ENCODE measurements at regions not wholly inside any gene's neighbourhood (a gene's known extent, or its start where the extent isn't known, plus 50 kb on each side); places are given as distances from the start of the nearest gene placed in this dataset.

- no peak for ATAC-seq
- 47% methylated on average over 3 of the region's 3 CpGs for WGBS (ENCODE audit: insufficient coverage, low coverage, low lambda C conversion rate, missing lambda C conversion rate)
- H3K4me3 ChIP-seq = no peak overlapping the region
- no peaks in the 10 kb centered on the region for H3K4me1 ChIP-seq
- intact Hi-C loops (cut with DNase I) = no loop called here
- H3K27me3 ChIP-seq = no peaks in the 10 kb centered on the region
- H3K9me3 ChIP-seq = no peaks in the 10 kb centered on the region
- H3K36me3 ChIP-seq = no peaks in the 10 kb centered on the region
- TF ChIP-seq POLR2A (IDR thresholded peaks at IDR 0.05) = no peak
- TF ChIP-seq, protein P1, sequence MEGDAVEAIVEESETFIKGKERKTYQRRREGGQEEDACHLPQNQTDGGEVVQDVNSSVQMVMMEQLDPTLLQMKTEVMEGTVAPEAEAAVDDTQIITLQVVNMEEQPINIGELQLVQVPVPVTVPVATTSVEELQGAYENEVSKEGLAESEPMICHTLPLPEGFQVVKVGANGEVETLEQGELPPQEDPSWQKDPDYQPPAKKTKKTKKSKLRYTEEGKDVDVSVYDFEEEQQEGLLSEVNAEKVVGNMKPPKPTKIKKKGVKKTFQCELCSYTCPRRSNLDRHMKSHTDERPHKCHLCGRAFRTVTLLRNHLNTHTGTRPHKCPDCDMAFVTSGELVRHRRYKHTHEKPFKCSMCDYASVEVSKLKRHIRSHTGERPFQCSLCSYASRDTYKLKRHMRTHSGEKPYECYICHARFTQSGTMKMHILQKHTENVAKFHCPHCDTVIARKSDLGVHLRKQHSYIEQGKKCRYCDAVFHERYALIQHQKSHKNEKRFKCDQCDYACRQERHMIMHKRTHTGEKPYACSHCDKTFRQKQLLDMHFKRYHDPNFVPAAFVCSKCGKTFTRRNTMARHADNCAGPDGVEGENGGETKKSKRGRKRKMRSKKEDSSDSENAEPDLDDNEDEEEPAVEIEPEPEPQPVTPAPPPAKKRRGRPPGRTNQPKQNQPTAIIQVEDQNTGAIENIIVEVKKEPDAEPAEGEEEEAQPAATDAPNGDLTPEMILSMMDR (IDR thresholded peaks at IDR 0.05) = no peak
- DNase-seq = no peak
- no peak overlapping the region for H3K27ac ChIP-seq
Observed at GRCh38 chr5:4150067-4150466, 554.4 kb downstream of the IRX1 start.

- no peaks in the 10 kb centered on the region for H3K36me3 ChIP-seq
- H3K27ac ChIP-seq = no peak overlapping the region
- DNase-seq (no peak), ATAC-seq (no peak)
- H3K4me1 ChIP-seq = no peaks in the 10 kb centered on the region
- H3K27me3 ChIP-seq = no peaks in the 10 kb centered on the region
- WGBS (ENCODE audit: insufficient coverage, low coverage, low lambda C conversion rate, missing lambda C conversion rate) = 27% methylated on average over 1 of the region's 1 CpG
- no peak for TF ChIP-seq POLR2A (IDR thresholded peaks at IDR 0.05)
- TF ChIP-seq, protein P1 (IDR thresholded peaks at IDR 0.05) = no peak
- intact Hi-C loops (cut with DNase I) = no loop called here
- H3K4me3 ChIP-seq = no peak overlapping the region
- no peaks in the 10 kb centered on the region for H3K9me3 ChIP-seq
Observed at GRCh38 chr5:4156153-4156552, 560.5 kb downstream of the IRX1 start.

DNA sequence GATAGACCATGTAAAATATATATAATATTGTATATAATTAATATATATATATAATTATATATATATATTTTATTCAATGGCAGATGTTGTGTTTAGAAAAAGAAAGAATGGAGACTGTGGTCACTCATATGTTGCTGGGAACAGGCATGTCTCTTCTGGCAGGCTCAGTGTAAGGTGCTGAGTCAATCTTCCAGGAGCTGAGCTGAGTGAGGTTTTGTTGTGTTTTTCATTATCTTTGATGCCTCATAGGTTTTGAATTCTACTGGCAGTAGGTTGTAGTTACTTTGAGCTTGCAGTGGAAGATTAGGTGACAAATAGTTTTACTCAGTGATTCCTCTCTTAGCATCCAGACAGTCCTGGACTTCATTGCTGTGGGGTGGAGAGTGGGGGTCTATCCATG is 561.3 kb downstream of the IRX1 start:
- H3K36me3 ChIP-seq = no peaks in the 10 kb centered on the region
- no peaks in the 10 kb centered on the region for H3K4me1 ChIP-seq
- ATAC-seq (no peak), DNase-seq (no peak)
- intact Hi-C loops (cut with DNase I) = no loop called here
- H3K27ac ChIP-seq = no peak overlapping the region
- no peak overlapping the region for H3K4me3 ChIP-seq
- no peaks in the 10 kb centered on the region for H3K9me3 ChIP-seq
- no peak for TF ChIP-seq POLR2A (IDR thresholded peaks at IDR 0.05)
- TF ChIP-seq, protein P1 (IDR thresholded peaks at IDR 0.05) = no peak
- H3K27me3 ChIP-seq = no peaks in the 10 kb centered on the region

DNA sequence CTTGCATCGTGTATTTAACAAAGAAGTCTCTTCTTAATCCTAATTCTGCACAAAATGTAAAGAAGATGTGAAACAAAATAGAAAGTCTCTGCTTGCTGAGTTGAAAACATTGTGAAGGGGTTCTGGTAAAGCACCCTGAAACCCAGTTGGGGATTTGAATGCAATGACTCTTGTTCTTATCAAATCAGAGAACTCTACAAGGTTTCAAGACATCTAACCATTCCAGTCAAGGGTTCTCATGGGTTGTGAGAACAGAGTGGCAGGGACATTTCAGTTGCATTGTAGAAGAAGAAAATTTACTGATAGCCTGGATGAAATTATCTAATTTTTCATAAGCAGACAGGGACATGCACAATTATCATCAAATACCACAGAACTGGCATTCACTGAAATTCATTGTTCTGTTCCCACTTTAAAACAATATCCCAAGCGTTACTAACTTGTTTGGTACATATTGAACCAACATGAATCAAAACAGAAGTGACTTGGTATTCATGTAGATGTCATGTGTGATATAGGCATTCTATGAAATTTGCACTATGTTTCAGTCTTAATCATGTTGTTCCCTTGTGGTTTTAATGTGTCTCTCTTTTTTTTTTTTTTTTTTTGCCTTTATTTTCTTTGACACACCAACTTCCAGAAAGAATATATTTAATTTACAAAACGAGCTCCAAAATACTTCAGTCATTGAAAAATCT is 563.3 kb downstream of the IRX1 start:
- DNase-seq (no peak), ATAC-seq (no peak)
- no peak overlapping the region for H3K4me3 ChIP-seq
- no peak overlapping the region for H3K27ac ChIP-seq
- H3K36me3 ChIP-seq = no peaks in the 10 kb centered on the region
- no peaks in the 10 kb centered on the region for H3K4me1 ChIP-seq
- H3K27me3 ChIP-seq = no peaks in the 10 kb centered on the region
- WGBS (ENCODE audit: insufficient coverage, low coverage, low lambda C conversion rate, missing lambda C conversion rate) = 32% methylated on average over 3 of the region's 3 CpGs
- H3K9me3 ChIP-seq = no peaks in the 10 kb centered on the region
- intact Hi-C loops (cut with DNase I) = no loop called here
- TF ChIP-seq, protein P1 (IDR thresholded peaks at IDR 0.05) = no peak
- no peak for TF ChIP-seq POLR2A (IDR thresholded peaks at IDR 0.05)

GRCh38 chr5:4159681-4160080 is 564.0 kb downstream of the IRX1 start:
- intact Hi-C loops (cut with DNase I) = no loop called here
- TF ChIP-seq POLR2A (IDR thresholded peaks at IDR 0.05) = no peak
- TF ChIP-seq, protein P1 (IDR thresholded peaks at IDR 0.05) = no peak
- 54% methylated on average over 5 of the region's 5 CpGs for WGBS (ENCODE audit: insufficient coverage, low coverage, low lambda C conversion rate, missing lambda C conversion rate)
- H3K27ac ChIP-seq = no peak overlapping the region
- no peaks in the 10 kb centered on the region for H3K36me3 ChIP-seq
- H3K27me3 ChIP-seq = no peaks in the 10 kb centered on the region
- ATAC-seq (no peak), DNase-seq (no peak)
- no peak overlapping the region for H3K4me3 ChIP-seq
- no peaks in the 10 kb centered on the region for H3K9me3 ChIP-seq
- no peaks in the 10 kb centered on the region for H3K4me1 ChIP-seq
